Lower lobe of right lung (tissue), 2 donors: ENCODE measurements at regions not wholly inside any gene's neighbourhood (a gene's known extent, or its start where the extent isn't known, plus 50 kb on each side); places are given as distances from the start of the nearest gene placed in this dataset.

ENCODE experiments used
- ATAC-seq, 2 donors: fragments of 200-7000 bp; cut with Tn5 transposase; one replicate each; pipeline ENCODE4 v1.9.1; 2020 to 2022; ENCODE audit warnings: mild to moderate bottlenecking in 2 of 2, moderate library complexity in 2 of 2
- DNase-seq: peaks from one replicate; pipeline ENCODE4 v3.0.0-alpha.2; 2020
- H3K27ac ChIP-seq: fragments of 200-600 bp; one replicate; pipeline ENCODE4 v1.8.0; 2022
- H3K27me3 ChIP-seq: fragments of 200-600 bp; one replicate; pipeline ENCODE4 v1.8.0; 2022; ENCODE audit warnings: low read depth
- H3K36me3 ChIP-seq: fragments of 200-600 bp; one replicate; pipeline ENCODE4 v1.8.0; 2022; ENCODE audit warnings: mild to moderate bottlenecking
- H3K4me1 ChIP-seq: fragments of 200-600 bp; one replicate; pipeline ENCODE4 v1.8.0; 2022
- H3K4me3 ChIP-seq: fragments of 200-600 bp; one replicate; pipeline ENCODE4 v1.8.0; 2022; ENCODE audit warnings: mild to moderate bottlenecking
- H3K9me3 ChIP-seq: fragments of 200-600 bp; one replicate; pipeline ENCODE4 v1.8.0; 2022
- intact Hi-C: fragments of 100-400 bp; cut with DNase I; formaldehyde crosslinking; loops from one replicate; pipeline ENCODE4 v1.11.0; 2022
- TF ChIP-seq, protein P1 (sequence below): fragments of 200-600 bp; IDR thresholded peaks from one replicate; pipeline ENCODE4 v1.8.0; 2022; ENCODE audit warnings: antibody characterized with exemption, mild to moderate bottlenecking
- donor health status: DM: no; HTN: yes; CAD: no; lungs with severe emphysema.

DNA sequence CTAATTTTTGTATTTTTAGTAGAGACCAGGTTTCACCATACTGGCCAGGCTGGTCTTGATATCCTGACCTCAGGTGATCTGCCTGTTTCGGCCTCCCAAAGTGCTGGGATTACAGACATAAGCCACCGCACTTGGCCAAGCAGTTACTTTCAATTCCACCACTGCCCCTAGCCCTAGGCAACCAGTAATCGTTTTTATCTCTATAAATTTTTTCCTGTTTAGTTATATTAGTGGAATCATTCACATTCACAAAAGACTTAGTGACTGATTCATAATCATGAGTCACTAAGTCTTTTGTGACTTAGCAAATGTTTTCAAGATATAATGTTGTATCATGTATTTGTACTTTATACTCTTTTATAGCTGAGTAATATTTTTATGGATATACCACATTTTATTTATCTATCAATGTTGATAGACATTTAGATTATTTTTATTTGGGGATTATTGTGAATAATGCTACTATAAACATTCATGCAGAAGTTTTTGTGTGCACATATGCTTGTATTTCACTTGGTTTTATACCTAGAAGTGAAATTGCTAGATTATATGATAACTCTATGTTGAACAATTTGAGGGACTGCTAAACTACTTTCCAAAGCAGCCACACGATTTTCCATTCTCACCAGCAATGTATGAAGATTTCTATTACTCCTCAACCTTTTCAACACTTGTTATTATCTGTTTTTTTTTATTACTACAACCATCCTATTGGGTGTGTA, 421.4 kb upstream of the ID4 start:
- no peak for ATAC-seq
- TF ChIP-seq, protein P1, sequence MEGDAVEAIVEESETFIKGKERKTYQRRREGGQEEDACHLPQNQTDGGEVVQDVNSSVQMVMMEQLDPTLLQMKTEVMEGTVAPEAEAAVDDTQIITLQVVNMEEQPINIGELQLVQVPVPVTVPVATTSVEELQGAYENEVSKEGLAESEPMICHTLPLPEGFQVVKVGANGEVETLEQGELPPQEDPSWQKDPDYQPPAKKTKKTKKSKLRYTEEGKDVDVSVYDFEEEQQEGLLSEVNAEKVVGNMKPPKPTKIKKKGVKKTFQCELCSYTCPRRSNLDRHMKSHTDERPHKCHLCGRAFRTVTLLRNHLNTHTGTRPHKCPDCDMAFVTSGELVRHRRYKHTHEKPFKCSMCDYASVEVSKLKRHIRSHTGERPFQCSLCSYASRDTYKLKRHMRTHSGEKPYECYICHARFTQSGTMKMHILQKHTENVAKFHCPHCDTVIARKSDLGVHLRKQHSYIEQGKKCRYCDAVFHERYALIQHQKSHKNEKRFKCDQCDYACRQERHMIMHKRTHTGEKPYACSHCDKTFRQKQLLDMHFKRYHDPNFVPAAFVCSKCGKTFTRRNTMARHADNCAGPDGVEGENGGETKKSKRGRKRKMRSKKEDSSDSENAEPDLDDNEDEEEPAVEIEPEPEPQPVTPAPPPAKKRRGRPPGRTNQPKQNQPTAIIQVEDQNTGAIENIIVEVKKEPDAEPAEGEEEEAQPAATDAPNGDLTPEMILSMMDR, result no peak

DNA sequence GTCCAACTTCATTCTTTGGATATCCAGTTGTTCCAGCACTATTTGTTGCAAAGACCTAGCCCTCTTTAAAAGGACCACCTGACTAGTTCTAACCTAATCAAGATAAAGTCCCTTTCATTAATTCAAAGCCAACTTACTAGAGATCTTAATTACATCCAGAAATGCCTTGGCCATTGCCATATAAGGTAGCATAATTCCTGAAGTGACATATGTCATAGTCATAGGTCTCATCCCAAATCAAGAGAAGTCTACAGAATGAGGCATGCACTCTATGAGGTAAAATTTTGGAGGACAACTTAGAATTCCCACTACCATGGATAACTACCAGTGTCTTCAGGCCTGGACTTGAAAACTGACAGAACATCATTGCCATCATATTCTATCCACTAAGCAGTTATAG, 420.4 kb upstream of the ID4 start:
- intact Hi-C loops, result no loop called here
- DNase-seq (no peak), ATAC-seq (no peak)
- Histone ChIP-seq H3K36me3 (no peaks in the 10 kb centered on the region), H3K4me1 (no peaks in the 10 kb centered on the region), H3K4me3 (no peak overlapping the region), H3K27me3 (no peaks in the 10 kb centered on the region), H3K27ac (no peak overlapping the region), H3K9me3 (no peaks in the 10 kb centered on the region)
- TF ChIP-seq, protein P1, result no peak

More for the DNA sequence above, 421.4 kb upstream of the ID4 start:
- Histone ChIP-seq H3K4me1 (no peaks in the 10 kb centered on the region), H3K9me3 (no peaks in the 10 kb centered on the region), H3K36me3 (no peaks in the 10 kb centered on the region), H3K27me3 (no peaks in the 10 kb centered on the region), H3K4me3 (no peak overlapping the region), H3K27ac (no peak overlapping the region)
- intact Hi-C loops, result no loop called here
- DNase-seq, result no peak

DNA sequence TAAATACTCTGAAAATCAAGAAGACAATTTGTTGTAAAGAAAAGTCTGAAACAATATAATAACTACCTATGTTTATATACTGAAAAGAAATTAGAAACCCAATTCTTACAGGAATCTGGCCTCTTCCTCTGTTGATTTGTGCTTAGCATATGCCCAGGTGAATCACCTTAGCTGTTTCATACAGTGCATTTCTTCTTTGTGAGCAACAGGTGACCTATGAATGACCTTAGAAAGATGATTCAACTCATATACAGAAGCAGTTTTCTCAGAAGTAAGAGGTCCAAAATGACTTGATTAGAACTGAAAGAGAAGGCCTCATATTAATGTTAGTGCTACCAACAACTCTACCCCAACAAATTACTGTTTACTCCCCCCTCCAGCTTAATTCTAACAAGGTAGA, 419.5 kb upstream of the ID4 start:
- Histone ChIP-seq H3K4me3 (no peak overlapping the region), H3K36me3 (no peaks in the 10 kb centered on the region), H3K9me3 (no peaks in the 10 kb centered on the region), H3K4me1 (no peaks in the 10 kb centered on the region), H3K27me3 (no peaks in the 10 kb centered on the region), H3K27ac (no peak overlapping the region)
- no peak for ATAC-seq
- TF ChIP-seq, protein P1, result no peak
- intact Hi-C loops, result no loop called here
- DNase-seq, result no peak

DNA sequence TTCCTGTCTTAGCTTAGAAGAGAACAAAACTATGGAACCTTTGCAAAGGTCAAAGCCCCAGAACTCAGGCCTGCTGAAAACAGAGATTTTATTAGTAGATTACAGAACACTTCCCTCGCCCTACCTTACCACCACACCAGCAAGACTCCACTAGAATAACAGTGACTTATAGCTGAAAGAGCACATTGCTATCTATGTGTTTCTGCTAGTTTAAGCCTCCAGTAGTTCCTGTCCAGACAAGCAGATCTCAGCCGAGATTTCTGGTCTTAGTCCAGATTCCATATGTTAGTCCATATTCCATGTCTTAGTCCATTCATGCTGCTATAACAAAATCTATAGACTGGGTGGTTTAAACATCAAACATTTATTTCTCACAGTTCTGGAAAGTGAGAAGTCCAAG, 412.3 kb upstream of the ID4 start:
- Histone ChIP-seq H3K27me3 (no peaks in the 10 kb centered on the region), H3K9me3 (no peaks in the 10 kb centered on the region), H3K27ac (no peak overlapping the region), H3K36me3 (no peaks in the 10 kb centered on the region), H3K4me1 (no peaks in the 10 kb centered on the region), H3K4me3 (no peak overlapping the region)
- ATAC-seq (no peak), DNase-seq (no peak)
- TF ChIP-seq, protein P1, result no peak
- intact Hi-C loops, result no loop called here

DNA sequence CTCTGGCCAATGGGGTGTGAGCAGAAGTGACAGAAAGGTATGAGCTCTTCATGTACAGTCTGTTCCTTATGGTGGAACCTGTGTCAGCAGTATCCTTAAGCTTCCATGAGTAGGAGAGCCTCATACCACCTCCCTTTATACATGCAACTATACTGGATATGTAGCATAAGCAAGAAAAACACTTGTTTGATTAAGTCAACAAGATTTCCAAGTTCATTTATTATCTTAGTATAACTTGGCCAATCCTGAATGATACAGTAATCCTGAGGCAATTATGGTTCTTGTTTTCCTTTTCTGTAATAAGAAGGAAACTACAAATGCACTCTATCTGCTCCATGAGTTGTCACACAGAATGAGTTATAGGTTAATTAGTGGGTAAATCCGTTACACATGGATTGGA, 409.6 kb upstream of the ID4 start:
- no peaks in the 10 kb centered on the region for H3K36me3 ChIP-seq
- DNase-seq (no peak), ATAC-seq (no peak)
- TF ChIP-seq, protein P1, result no peak
- no peak overlapping the region for H3K27ac ChIP-seq
- no peaks in the 10 kb centered on the region for H3K27me3 ChIP-seq
- intact Hi-C loops, result no loop called here
- no peak overlapping the region for H3K4me3 ChIP-seq
- no peaks in the 10 kb centered on the region for H3K4me1 ChIP-seq
- no peaks in the 10 kb centered on the region for H3K9me3 ChIP-seq
